ENCODE measurements at regions not wholly inside any gene's neighbourhood (a gene's known extent, or its start where the extent isn't known, plus 50 kb on each side); places are given as distances from the start of the nearest gene placed in this dataset.

DNA sequence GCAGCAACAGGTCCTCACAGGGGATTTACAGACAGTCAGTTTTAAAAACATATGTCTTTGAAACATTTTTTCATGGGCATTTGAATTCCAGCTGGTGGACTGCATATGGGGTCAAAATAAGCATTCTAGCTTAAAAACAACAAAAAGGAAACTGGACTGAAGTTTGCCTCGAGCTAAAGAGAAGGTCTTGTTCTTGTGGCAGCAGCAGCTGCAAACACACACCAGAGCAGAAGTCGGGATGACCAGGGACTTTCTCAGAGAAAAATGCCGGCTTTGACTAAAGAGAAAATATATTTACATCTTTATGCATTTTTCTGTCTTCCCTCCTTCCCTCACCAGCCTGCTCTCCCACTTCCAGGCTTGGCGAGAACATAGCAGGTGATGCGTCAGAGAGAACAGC, 361.4 kb downstream of the CXCL12 start:
- Histone ChIP-seq H3K36me3 (ENCODE audit: low read depth, missing control alignments) (no peaks in the 10 kb centered on the region), H3K4me3 (no peak overlapping the region), H3K9me3 (no peaks in the 10 kb centered on the region), H3K4me1 (no peaks in the 10 kb centered on the region), H3K27me3 (no peaks in the 10 kb centered on the region), H3K27ac (no peak overlapping the region)
- WGBS, 2 donors = 78 to 83% methylated on average over 5 of the region's 5 CpGs
- no peak for DNase-seq
- intact Hi-C loops (cut with DNase I; ENCODE audit: low total_unique reads) = no loop called here
- TF ChIP-seq, protein P1, sequence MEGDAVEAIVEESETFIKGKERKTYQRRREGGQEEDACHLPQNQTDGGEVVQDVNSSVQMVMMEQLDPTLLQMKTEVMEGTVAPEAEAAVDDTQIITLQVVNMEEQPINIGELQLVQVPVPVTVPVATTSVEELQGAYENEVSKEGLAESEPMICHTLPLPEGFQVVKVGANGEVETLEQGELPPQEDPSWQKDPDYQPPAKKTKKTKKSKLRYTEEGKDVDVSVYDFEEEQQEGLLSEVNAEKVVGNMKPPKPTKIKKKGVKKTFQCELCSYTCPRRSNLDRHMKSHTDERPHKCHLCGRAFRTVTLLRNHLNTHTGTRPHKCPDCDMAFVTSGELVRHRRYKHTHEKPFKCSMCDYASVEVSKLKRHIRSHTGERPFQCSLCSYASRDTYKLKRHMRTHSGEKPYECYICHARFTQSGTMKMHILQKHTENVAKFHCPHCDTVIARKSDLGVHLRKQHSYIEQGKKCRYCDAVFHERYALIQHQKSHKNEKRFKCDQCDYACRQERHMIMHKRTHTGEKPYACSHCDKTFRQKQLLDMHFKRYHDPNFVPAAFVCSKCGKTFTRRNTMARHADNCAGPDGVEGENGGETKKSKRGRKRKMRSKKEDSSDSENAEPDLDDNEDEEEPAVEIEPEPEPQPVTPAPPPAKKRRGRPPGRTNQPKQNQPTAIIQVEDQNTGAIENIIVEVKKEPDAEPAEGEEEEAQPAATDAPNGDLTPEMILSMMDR (IDR thresholded peaks at IDR 0.05) = no peak
- no peak for TF ChIP-seq POLR2A (IDR thresholded peaks at IDR 0.05)

DNA sequence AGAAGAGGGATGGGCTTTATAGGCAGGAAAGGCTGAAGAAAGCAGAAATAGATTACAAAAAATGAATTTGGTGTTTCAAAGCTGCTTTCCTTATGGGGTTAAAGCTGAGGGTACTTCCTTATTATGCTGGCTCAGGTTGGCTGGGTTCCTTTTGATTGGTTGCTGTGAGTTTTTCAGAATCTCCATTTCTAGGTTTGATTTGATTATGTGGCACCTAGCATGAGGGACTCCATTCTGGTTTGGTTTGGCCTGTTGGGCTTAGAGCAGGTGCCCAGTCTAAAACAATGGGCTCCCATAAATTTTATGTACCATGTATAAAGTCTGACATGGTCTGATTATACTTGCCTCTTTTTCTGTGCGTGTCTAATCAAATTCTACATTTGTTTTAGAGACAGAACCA, 362.7 kb downstream of the CXCL12 start:
- Histone ChIP-seq H3K9me3 (no peaks in the 10 kb centered on the region), H3K4me3 (no peak overlapping the region), H3K27ac (no peak overlapping the region), H3K4me1 (peaks cover 5% of the 10 kb centered on the region), H3K27me3 (no peaks in the 10 kb centered on the region), H3K36me3 (ENCODE audit: low read depth, missing control alignments) (no peaks in the 10 kb centered on the region)
- intact Hi-C loops (cut with DNase I; ENCODE audit: low total_unique reads) = no loop called here
- 93 to 100% methylated on average over 1 of the region's 1 CpG for WGBS, 2 donors
- TF ChIP-seq, protein P1 (IDR thresholded peaks at IDR 0.05) = no peak
- TF ChIP-seq POLR2A (IDR thresholded peaks at IDR 0.05) = no peak
- DNase-seq = no peak

DNA sequence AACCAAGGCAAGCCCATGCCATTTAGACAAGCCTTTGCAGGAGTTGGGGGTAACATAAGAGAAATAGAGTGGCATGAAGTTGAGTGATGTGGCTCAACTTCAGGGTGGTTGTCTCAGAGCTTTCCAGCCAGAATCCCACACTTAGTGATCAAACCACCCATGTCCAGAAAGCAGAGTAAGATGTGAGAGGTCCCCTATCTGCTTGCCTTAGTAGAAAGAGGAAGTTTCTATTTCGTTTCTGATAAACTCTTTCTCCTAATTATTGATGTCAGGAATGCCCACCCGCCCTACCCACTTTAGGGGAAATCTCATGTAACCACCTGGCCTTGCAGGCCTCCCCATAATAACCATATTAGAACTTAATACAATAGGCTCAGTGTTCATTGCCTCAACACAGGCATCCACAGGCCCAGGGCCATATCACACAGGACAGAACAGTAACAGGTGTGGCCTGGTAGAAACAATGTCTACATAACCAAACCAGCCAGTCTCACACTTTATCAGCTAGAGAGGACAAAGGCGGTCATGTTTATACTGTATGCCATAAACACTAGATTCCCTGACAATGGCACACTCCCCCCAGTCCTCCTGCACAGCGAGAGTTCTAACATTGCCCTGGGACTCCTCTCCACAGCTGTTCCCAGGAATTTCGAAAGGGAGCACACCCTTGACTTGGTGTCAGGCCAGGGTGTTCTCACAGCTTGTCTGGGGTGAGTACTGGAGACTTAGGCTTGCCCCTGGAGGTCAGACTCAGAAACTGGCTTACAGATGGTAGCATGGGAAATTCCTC, 364.4 kb downstream of the CXCL12 start:
- TF ChIP-seq, protein P1 (IDR thresholded peaks at IDR 0.05) = no peak
- TF ChIP-seq POLR2A (IDR thresholded peaks at IDR 0.05) = no peak
- Histone ChIP-seq H3K36me3 (ENCODE audit: low read depth, missing control alignments) (no peaks in the 10 kb centered on the region), H3K4me1 (peaks cover 7% of the 10 kb centered on the region), H3K4me3 (no peak overlapping the region), H3K27ac (no peak overlapping the region), H3K27me3 (no peaks in the 10 kb centered on the region), H3K9me3 (no peaks in the 10 kb centered on the region)
- WGBS, 2 donors = 44 to 76% methylated on average over 2 to 5 of the region's 5 CpGs
- no peak for DNase-seq
- intact Hi-C loops (cut with DNase I; ENCODE audit: low total_unique reads) = no loop called here

DNA sequence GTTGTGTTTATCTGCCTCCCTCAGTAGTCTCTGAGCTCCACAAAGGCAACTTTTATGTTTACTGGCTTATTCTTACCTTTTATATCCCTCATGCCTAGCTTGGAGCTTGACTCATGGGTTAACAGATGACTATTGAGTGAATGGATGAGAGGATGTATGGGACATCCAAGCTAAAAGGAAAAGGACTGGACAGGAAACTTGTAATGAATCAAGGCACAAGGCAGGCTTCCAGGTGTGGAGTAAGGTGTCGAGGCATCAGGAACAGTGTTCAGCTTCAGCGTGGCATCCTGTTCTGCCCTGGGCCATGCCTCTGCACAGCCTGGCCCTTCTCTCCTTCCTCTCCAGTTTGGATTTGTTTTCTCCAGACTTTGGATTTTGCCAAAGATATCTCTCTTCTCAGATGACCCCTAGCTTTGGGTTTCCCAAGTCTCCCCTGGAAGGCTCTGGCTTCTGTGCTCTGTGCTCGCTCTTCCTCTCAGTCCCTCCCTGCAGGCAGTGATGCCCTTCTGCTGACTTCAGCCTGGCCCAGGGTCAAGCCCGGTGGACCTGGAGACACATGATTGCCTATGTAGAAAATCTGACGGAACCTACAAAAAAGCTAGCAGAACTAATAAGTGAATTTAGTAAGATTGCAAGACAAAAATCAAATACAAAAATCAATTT, 367.3 kb downstream of the CXCL12 start:
- DNase-seq = no peak
- Histone ChIP-seq H3K4me1 (peaks cover 7% of the 10 kb centered on the region), H3K4me3 (no peak overlapping the region), H3K27me3 (no peaks in the 10 kb centered on the region), H3K36me3 (ENCODE audit: low read depth, missing control alignments) (no peaks in the 10 kb centered on the region), H3K27ac (no peak overlapping the region), H3K9me3 (no peaks in the 10 kb centered on the region)
- intact Hi-C loops (cut with DNase I; ENCODE audit: low total_unique reads) = no loop called here
- no peak for TF ChIP-seq POLR2A (IDR thresholded peaks at IDR 0.05)
- TF ChIP-seq, protein P1 (IDR thresholded peaks at IDR 0.05) = no peak
- WGBS, 2 donors = 91 to 96% methylated on average over 5 of the region's 5 CpGs
